NCI-H2196 (cell line): ENCODE measurements at regions not wholly inside any gene's neighbourhood (a gene's known extent, or its start where the extent isn't known, plus 50 kb on each side); places are given as distances from the start of the nearest gene placed in this dataset.
"Not testable (repeated sequence)": the region's sequence is repeated elsewhere in the genome, so short reads cannot be mapped to it uniquely, and the experiment has no call there.

Source experiments
- DNase-seq: peaks from one replicate; lab custom pipeline; 2025; ENCODE audit not compliant: unreplicated experiment; lab: John Stamatoyannopoulos, UW

- DNase-seq: no peak
Observed at GRCh38 chr13:71382285-71382684, 484.7 kb downstream of the DACH1 start.

DNA sequence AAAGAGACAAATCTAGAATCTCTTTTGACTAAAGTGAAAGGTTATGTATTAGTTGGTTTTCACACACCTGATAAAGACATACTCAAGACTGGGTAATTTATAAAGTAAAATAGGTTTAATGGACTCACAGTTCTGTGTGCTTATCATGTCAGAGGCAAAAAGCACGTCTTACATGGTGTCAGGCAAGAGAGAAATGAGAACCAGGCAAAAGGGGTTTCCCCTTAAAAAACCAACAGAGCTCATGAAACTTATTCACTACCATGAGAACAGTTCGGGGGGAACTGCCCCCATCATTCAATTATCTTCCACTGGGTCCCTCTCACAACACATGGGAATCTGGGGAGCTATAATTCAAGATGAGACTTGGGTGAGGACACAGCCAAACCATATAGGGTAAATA lies 486.8 kb downstream of the DACH1 start:
- no peak for DNase-seq

DNA sequence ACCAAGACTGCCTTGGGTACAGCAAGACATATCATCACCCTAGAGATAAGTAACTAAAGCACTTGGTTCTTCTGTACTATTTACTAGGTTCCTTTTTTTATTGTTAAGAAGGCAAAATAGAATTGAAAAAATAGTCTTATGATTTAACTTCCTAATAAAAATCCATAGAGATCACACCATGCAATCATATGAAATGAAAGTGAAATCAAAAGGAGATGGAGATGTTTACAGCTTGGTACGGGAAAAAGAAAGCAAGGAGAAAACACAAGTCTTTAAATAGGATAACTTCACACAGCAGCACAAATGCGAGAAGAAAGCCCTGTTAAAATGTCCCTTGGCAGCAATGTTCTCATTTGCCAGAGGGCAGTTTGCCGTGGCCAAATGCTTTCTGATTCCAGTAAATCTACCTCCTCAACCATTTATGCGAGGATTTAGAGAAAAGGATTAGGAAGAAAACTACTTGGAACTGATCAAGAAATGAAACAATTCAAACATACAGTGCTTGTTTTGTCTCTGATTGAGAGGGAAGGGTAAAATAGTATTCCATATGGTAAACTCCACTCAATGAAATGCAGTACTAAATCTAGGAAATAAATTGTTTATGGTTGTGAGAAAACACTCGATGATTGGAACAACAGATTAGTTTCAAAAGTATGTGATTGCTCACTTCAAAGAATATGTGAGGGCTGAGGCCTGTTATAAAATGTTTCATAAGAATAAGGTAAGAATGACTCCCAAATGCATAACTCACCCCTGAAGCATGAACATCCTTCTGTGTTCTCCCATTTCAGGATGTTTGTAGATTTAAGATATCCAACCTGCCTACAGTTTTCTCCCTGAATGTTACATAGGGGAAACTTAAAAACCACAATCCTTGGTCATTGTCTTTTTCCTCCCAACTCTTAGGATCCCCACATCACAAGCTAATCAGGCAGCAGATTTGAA lies 487.8 kb downstream of the DACH1 start:
- DNase-seq: no peak

- DNase-seq: no peak
Observed at GRCh38 chr13:71374471-71375049, 492.4 kb downstream of the DACH1 start.

GRCh38 chr13:71368336-71368735 lies 498.7 kb downstream of the DACH1 start:
- no peak for DNase-seq

DNA sequence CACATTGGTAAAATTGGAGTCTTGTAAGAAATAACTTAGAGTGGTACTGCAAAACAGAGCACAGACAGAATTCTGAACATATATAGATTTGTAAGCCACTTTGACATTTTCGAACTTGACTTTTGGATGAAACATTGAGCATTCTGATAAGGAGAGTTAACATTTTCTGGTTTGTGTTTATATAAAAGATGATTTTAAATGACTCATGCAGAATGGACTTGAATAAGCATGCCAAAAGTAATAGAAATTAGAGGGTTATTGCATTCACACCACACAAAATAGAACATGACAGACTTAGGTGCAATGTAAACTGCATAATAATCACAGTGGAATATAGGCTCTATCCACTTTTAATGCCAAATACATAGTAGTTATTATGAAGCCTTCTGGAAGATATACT lies 507.0 kb downstream of the DACH1 start:
- DNase-seq: no peak

DNA sequence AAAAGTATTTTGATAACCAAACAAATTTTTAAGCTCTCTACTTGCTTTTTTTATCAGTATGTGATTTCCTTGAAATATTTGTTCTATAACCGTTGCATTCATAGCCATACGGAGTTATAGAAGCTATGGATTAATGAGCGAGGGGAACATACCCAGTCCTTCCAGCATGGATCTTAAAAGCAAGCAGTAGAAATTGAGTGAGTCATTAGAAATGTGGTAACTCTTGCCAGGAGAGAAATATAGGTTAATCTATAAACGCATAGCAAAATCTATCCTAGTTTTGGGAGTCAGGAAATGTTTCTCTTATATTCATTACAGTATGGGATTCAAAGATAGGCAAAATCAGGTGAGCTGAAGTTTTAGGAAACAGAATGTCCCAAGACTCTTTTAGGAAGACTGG lies 507.4 kb downstream of the DACH1 start:
- DNase-seq: no peak

DNA sequence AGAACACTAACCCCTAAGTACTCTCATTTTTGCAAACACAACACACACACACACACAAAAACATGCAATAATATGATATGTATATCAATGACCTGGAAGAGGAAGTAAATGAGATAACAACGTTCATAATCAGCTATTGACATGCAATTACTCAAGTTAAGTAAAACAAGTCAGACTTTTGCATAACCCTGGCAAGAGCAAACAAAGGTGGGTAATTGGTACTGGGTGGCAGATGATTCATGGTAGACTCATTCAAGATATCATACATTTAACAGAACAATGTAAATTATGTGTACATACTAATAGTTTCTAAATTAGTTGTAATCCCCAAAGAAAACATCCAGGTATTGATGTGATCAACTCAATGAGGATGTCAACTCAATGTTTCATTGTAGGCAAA lies 508.8 kb downstream of the DACH1 start:
- DNase-seq: no peak

GRCh38 chr13:71355010-71355409 lies 512.0 kb downstream of the DACH1 start:
- DNase-seq: no peak

DNA sequence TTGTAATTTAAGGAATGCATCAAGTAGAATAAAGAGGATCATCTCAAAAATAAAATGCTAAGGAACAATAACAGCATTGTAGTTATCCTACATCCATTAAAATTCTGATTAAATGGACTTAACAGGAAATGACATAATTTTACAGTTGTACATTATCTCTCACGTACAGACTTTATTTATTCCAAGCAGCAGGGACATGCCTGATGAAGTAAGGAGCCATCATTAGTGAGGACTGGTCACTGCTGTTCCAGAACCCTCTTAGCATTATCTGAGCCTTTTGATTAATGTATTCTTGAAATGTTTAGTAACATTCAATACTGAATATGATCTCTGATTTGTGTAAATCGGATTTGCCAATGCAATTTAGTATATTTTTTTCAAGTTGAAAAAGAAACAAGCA lies 516.1 kb downstream of the DACH1 start:
- no peak for DNase-seq

GRCh38 chr13:71345856-71346255 lies 521.1 kb downstream of the DACH1 start:
- DNase-seq: not testable (repeated sequence)

GRCh38 chr13:71339736-71340135 lies 527.3 kb downstream of the DACH1 start:
- DNase-seq: no peak

DNA sequence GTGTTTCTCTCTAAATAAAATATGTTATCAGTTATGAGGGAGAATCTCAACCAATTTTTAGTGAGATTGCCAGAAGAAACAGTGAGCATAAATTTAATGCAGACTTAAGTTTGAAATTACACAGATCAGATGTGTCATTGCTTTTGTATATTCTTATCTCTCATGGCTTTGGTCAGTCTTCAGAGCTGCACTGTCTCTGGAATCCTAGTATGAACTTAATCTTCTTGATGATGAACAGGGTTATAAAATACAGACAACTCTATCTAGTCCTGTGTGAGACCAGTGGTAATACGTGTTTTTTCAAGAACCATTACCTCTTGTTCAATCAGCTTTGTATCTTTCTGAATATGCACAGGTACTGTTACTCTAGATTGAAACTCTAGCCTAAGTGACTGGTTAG lies 528.0 kb downstream of the DACH1 start:
- DNase-seq: no peak

GRCh38 chr13:71338070-71338469 lies 528.9 kb downstream of the DACH1 start:
- no peak for DNase-seq

- DNase-seq: no peak
Observed at GRCh38 chr13:71327266-71327665, 539.7 kb downstream of the DACH1 start.

DNA sequence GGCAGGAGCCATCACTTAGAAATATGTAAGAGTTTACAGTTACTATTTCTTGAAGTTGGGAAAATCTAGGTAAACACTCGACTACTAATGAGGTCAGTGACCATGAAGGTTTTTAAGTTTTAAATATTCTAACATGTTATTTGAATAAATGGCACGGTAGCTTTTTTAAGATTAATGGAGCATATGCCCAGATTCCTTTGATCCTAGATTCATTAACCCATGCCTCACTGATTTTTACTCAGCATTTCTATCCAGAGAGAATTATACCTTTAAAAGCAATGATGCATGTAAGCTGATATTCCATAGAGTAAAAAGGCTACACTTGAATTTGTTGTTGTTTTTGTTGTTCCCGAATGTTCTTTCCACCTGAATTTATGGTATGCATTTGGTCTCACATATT lies 541.4 kb downstream of the DACH1 start:
- no peak for DNase-seq

- DNase-seq: no peak
Observed at GRCh38 chr13:71323266-71323665, 543.7 kb downstream of the DACH1 start.

- no peak for DNase-seq
Observed at GRCh38 chr13:71320452-71320851, 546.6 kb downstream of the DACH1 start.

DNA sequence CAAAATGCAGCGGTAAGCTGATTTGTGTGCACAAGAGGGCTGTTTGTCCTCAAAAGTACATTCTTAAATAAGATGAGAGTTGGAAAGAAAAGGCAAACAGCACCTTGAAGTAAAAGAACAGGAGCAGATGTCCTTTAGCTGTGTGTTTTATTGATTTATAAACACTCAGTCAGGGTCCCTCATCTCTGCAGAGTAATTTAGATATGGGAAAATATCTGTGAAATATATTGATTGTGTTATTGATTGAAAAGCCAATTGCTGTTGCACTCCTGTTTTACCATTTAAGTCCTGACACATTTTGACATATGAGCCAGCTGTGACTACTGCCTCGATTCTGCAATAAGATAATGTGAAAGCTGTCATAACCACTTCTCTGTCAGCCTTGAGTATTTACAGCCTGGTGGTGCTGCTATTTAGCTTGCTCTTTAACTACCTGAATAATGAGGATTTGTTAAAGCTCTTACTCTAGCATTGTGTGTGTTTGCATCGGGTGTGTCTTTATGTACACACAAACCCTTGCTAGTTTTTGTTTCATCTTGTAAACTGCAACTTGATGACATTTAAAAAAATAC lies 550.1 kb downstream of the DACH1 start:
- no peak for DNase-seq

DNA sequence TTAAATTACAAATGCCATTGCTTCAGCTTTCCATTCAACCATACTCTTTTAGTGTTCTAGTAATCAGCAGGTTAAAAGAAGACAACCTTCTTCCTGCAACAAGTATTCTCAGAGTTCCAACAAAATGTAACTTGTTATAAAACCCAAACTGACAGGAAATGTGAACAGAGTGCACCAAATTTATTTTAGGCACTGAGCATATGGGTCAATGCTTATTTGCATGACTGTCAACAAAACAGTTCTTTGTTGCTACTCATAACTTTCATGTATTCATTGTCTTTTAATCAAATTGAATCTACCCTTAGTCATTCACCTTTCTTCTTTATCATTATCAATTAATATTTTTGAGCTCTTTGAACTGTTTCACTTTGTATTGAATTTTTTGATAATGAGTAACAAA lies 554.1 kb downstream of the DACH1 start:
- DNase-seq: no peak

DNA sequence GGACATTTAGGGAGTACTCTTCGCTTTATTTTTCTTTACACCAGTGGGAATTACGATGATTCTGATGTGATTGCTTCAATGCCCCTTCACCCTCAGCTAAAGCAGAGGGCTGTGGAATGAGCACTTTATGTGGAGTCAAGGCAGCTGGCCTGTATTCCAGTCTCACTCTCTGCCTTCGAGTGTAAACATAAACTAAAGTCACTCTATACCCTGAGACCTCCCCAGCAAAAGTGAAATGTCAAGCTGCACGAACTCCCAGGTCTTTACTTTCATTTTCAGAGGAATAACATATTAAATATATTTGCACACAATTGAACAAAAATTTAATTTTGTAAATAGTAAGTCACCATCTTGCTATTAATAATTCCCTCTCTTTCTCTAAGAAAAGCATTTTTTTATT lies 557.1 kb downstream of the DACH1 start:
- DNase-seq: no peak

- no peak for DNase-seq
Observed at GRCh38 chr13:71306821-71307220, 560.2 kb downstream of the DACH1 start.
